ENCODE measurements at regions not wholly inside any gene's neighbourhood (a gene's known extent, or its start where the extent isn't known, plus 50 kb on each side); places are given as distances from the start of the nearest gene placed in this dataset.

- no peaks in the 10 kb centered on the region for H3K9me3 Mint-ChIP-seq
- no peak overlapping the region for H3K4me3 Mint-ChIP-seq
- H3K9me3 ChIP-seq (ENCODE audit: control insufficient read depth in 1 of 2, low read length in 2 of 2), result no peaks in the 10 kb centered on the region
- ChIA-PET CTCF (ENCODE audit: partially characterized antibody) (no interaction called here), POLR2A (ENCODE audit: partially characterized antibody) (no interaction called here)
- H3K4me3 ChIP-seq (ENCODE audit: low read length in 2 of 2), result no peak overlapping the region
- intact Hi-C loops (cut with micrococcal nuclease), result no loop called here
- no peaks in the 10 kb centered on the region for H3K36me3 ChIP-seq (ENCODE audit: insufficient read depth, low read length)
- H3K4me1 ChIP-seq (ENCODE audit: insufficient read depth, low read length), result no peaks in the 10 kb centered on the region
- H3K27me3 Mint-ChIP-seq, result peaks cover 0 to 3% of the 10 kb centered on the region in 2 donors
- DNase-seq, result no peak
- H3K27ac Mint-ChIP-seq, result no peak overlapping the region
- no peaks in the 10 kb centered on the region for H3K4me1 Mint-ChIP-seq
- H3K27ac ChIP-seq (ENCODE audit: low read depth, low read length), result no peak overlapping the region
- H3K27me3 ChIP-seq (ENCODE audit: insufficient read depth, low read length), result no peaks in the 10 kb centered on the region
- H3K36me3 Mint-ChIP-seq, result no peaks in the 10 kb centered on the region
These were observed 66.8 kb upstream of the PCSK1 start for GRCh38 chr5:96499753-96500345.

- no peaks in the 10 kb centered on the region for H3K36me3 ChIP-seq (ENCODE audit: insufficient read depth, low read length)
- H3K9me3 Mint-ChIP-seq, result no peaks in the 10 kb centered on the region
- DNase-seq, result no peak
- H3K27ac ChIP-seq (ENCODE audit: low read depth, low read length), result no peak overlapping the region
- no peaks in the 10 kb centered on the region for H3K9me3 ChIP-seq (ENCODE audit: control insufficient read depth in 1 of 2, low read length in 2 of 2)
- intact Hi-C loops (cut with micrococcal nuclease), result no loop called here
- H3K27me3 Mint-ChIP-seq, result peaks cover 0 to 3% of the 10 kb centered on the region in 2 donors
- ChIA-PET POLR2A (ENCODE audit: partially characterized antibody) (no interaction called here), CTCF (ENCODE audit: partially characterized antibody) (no interaction called here)
- H3K27me3 ChIP-seq (ENCODE audit: insufficient read depth, low read length), result no peaks in the 10 kb centered on the region
- no peaks in the 10 kb centered on the region for H3K4me1 ChIP-seq (ENCODE audit: insufficient read depth, low read length)
- no peak overlapping the region for H3K4me3 Mint-ChIP-seq
- no peaks in the 10 kb centered on the region for H3K4me1 Mint-ChIP-seq
- no peak overlapping the region for H3K27ac Mint-ChIP-seq
- H3K4me3 ChIP-seq (ENCODE audit: low read length in 2 of 2), result no peak overlapping the region
- no peaks in the 10 kb centered on the region for H3K36me3 Mint-ChIP-seq
These were observed 69.1 kb upstream of the PCSK1 start for GRCh38 chr5:96501991-96502646.

GRCh38 chr5:96503501-96504236 is 70.6 kb upstream of the PCSK1 start:
- Mint-ChIP-seq H3K9me3 (no peaks in the 10 kb centered on the region), H3K36me3 (no peaks in the 10 kb centered on the region), H3K4me3 (no peak overlapping the region), H3K27me3 (peaks cover 0 to 2% of the 10 kb centered on the region in 2 donors), H3K27ac (no peak overlapping the region), H3K4me1 (no peaks in the 10 kb centered on the region)
- Histone ChIP-seq H3K4me3 (ENCODE audit: low read length in 2 of 2) (no peak overlapping the region), H3K27me3 (ENCODE audit: insufficient read depth, low read length) (no peaks in the 10 kb centered on the region), H3K36me3 (ENCODE audit: insufficient read depth, low read length) (no peaks in the 10 kb centered on the region), H3K9me3 (ENCODE audit: control insufficient read depth in 1 of 2, low read length in 2 of 2) (no peaks in the 10 kb centered on the region), H3K4me1 (ENCODE audit: insufficient read depth, low read length) (no peaks in the 10 kb centered on the region), H3K27ac (ENCODE audit: low read depth, low read length) (no peak overlapping the region)
- DNase-seq, result no peak
- ChIA-PET POLR2A (ENCODE audit: partially characterized antibody) (no interaction called here), CTCF (ENCODE audit: partially characterized antibody) (no interaction called here)
- intact Hi-C loops (cut with micrococcal nuclease), result no loop called here

DNA sequence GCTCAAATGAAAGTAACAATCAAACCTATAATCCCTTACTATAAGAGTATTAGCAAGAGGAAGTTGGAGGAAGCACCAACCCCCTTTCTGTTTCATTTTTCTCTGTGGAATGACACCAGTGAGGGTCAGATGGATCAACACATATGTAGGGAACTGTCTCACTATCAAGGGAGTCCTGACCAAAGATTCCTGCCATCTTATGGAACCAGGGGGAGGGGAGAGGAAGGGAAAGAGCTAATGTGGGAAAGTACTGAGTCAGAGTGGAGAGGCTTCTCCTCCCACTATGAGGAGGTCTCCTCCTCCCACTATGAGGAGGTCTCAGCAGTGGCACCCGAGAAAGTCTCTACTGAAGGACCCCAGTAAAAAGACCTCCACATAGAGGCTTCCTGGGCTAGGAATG is 73.3 kb upstream of the PCSK1 start:
- Histone ChIP-seq H3K9me3 (ENCODE audit: control insufficient read depth in 1 of 2, low read length in 2 of 2) (no peaks in the 10 kb centered on the region), H3K27ac (ENCODE audit: low read depth, low read length) (no peak overlapping the region), H3K27me3 (ENCODE audit: insufficient read depth, low read length) (no peaks in the 10 kb centered on the region), H3K4me1 (ENCODE audit: insufficient read depth, low read length) (no peaks in the 10 kb centered on the region), H3K36me3 (ENCODE audit: insufficient read depth, low read length) (no peaks in the 10 kb centered on the region), H3K4me3 (ENCODE audit: low read length in 2 of 2) (no peak overlapping the region)
- no peaks in the 10 kb centered on the region for H3K4me1 Mint-ChIP-seq
- POLR2A ChIA-PET (ENCODE audit: partially characterized antibody), result no interaction called here
- H3K36me3 Mint-ChIP-seq, result no peaks in the 10 kb centered on the region
- H3K9me3 Mint-ChIP-seq, result no peaks in the 10 kb centered on the region
- no peak overlapping the region for H3K4me3 Mint-ChIP-seq
- CTCF ChIA-PET (ENCODE audit: partially characterized antibody), result no interaction called here
- no peak overlapping the region for H3K27ac Mint-ChIP-seq
- DNase-seq, result no peak
- intact Hi-C loops (cut with micrococcal nuclease), result no loop called here
- H3K27me3 Mint-ChIP-seq, result no peaks in the 10 kb centered on the region

GRCh38 chr5:96506866-96507527 is 73.9 kb upstream of the PCSK1 start:
- Mint-ChIP-seq H3K36me3 (no peaks in the 10 kb centered on the region), H3K4me3 (no peak overlapping the region), H3K4me1 (no peaks in the 10 kb centered on the region), H3K27ac (no peak overlapping the region), H3K9me3 (no peaks in the 10 kb centered on the region), H3K27me3 (no peaks in the 10 kb centered on the region)
- no peak for DNase-seq
- no peaks in the 10 kb centered on the region for H3K4me1 ChIP-seq (ENCODE audit: insufficient read depth, low read length)
- H3K4me3 ChIP-seq (ENCODE audit: low read length in 2 of 2), result no peak overlapping the region
- ChIA-PET CTCF (ENCODE audit: partially characterized antibody) (no interaction called here), POLR2A (ENCODE audit: partially characterized antibody) (no interaction called here)
- H3K9me3 ChIP-seq (ENCODE audit: control insufficient read depth in 1 of 2, low read length in 2 of 2), result no peaks in the 10 kb centered on the region
- H3K36me3 ChIP-seq (ENCODE audit: insufficient read depth, low read length), result no peaks in the 10 kb centered on the region
- H3K27me3 ChIP-seq (ENCODE audit: insufficient read depth, low read length), result no peaks in the 10 kb centered on the region
- intact Hi-C loops (cut with micrococcal nuclease), result no loop called here
- no peak overlapping the region for H3K27ac ChIP-seq (ENCODE audit: low read depth, low read length)

DNA sequence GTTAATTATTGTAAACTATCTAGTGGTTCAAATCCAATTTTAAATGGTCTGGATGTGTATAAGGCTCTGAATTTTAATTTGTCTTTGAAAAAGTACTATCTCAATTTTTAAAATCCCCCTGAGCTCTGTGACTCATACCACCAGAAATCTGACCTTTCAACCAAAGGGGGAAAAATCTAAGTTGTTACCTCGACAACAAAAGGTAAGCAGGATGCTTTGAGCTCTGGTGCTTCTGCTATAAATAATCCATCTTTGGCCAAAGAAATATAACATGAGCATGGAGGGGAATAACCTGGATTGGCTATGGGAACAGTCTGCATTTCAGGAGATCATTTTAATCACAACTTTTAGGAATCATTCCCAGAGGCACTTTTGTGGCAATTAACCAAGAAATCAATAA is 76.3 kb upstream of the PCSK1 start:
- intact Hi-C loops (cut with micrococcal nuclease), result no loop called here
- no peak overlapping the region for H3K4me3 Mint-ChIP-seq
- ChIA-PET CTCF (ENCODE audit: partially characterized antibody) (no interaction called here), POLR2A (ENCODE audit: partially characterized antibody) (no interaction called here)
- H3K27ac Mint-ChIP-seq, result no peak overlapping the region
- H3K9me3 Mint-ChIP-seq, result no peaks in the 10 kb centered on the region
- Histone ChIP-seq H3K4me3 (ENCODE audit: low read length in 2 of 2) (no peak overlapping the region), H3K27ac (ENCODE audit: low read depth, low read length) (no peak overlapping the region), H3K4me1 (ENCODE audit: insufficient read depth, low read length) (no peaks in the 10 kb centered on the region), H3K36me3 (ENCODE audit: insufficient read depth, low read length) (no peaks in the 10 kb centered on the region), H3K9me3 (ENCODE audit: control insufficient read depth in 1 of 2, low read length in 2 of 2) (no peaks in the 10 kb centered on the region), H3K27me3 (ENCODE audit: insufficient read depth, low read length) (no peaks in the 10 kb centered on the region)
- no peaks in the 10 kb centered on the region for H3K36me3 Mint-ChIP-seq
- peaks cover 0 to 3% of the 10 kb centered on the region in 2 donors for H3K27me3 Mint-ChIP-seq
- no peaks in the 10 kb centered on the region for H3K4me1 Mint-ChIP-seq
- no peak for DNase-seq

DNA sequence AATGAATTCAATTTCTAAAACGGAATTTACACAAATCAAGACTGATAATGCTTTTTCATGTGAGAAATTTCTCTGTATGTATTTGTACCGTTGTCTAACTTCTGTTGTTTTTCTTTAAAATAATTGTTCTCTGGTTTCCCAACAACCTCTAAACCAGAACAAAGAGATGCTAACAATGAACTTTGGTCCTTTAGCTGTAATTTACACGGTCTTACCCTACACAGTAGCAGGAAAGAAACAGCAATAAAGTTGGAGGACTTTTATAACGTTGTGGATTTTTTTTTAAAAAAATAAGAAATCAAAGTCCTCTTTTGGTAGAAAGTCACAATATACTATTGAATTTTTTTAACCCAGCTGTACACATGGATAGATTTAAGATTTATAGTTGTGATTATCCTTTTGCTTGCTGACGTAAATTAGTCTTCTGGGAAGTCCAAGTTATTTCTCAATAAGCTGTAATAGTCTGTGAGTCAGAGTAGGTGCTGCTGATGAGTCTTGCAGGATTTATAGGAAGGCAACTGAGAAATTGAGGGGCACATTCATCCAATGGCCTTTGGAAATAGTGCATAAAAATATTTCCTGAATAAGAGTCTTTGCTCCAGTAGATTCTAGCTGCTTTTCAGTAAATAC is 76.8 kb upstream of the PCSK1 start:
- H3K27me3 ChIP-seq (ENCODE audit: insufficient read depth, low read length), result no peaks in the 10 kb centered on the region
- intact Hi-C loops (cut with micrococcal nuclease), result no loop called here
- no peaks in the 10 kb centered on the region for H3K36me3 Mint-ChIP-seq
- no peak for DNase-seq
- H3K4me3 ChIP-seq (ENCODE audit: low read length in 2 of 2), result no peak overlapping the region
- no peaks in the 10 kb centered on the region for H3K4me1 Mint-ChIP-seq
- H3K4me3 Mint-ChIP-seq, result no peak overlapping the region
- no peaks in the 10 kb centered on the region for H3K9me3 ChIP-seq (ENCODE audit: control insufficient read depth in 1 of 2, low read length in 2 of 2)
- H3K36me3 ChIP-seq (ENCODE audit: insufficient read depth, low read length), result no peaks in the 10 kb centered on the region
- no peaks in the 10 kb centered on the region for H3K4me1 ChIP-seq (ENCODE audit: insufficient read depth, low read length)
- peaks cover 0 to 3% of the 10 kb centered on the region in 2 donors for H3K27me3 Mint-ChIP-seq
- CTCF ChIA-PET (ENCODE audit: partially characterized antibody), result no interaction called here
- H3K9me3 Mint-ChIP-seq, result no peaks in the 10 kb centered on the region
- H3K27ac Mint-ChIP-seq, result no peak overlapping the region
- no peak overlapping the region for H3K27ac ChIP-seq (ENCODE audit: low read depth, low read length)
- POLR2A ChIA-PET (ENCODE audit: partially characterized antibody), result no interaction called here
